Cardiac muscle cell (in vitro differentiated cells and primary cell): ENCODE measurements at regions not wholly inside any gene's neighbourhood (a gene's known extent, or its start where the extent isn't known, plus 50 kb on each side); places are given as distances from the start of the nearest gene placed in this dataset.
"Not testable (repeated sequence)": the region's sequence is repeated elsewhere in the genome, so short reads cannot be mapped to it uniquely, and the experiment has no call there.

Source experiments
- DNase-seq, 2 donors: peaks; one replicate each; pipeline versions ENCODE4 v3.0.0 to v3.0.0-alpha.2; 2010 to 2017; ENCODE audit warnings: low read depth in 1 of 2, low spot score in 1 of 2
- H3K27ac ChIP-seq: fragments of 200-600 bp; sonication (generic); 2 replicates; pipeline ENCODE4 v1.5.1; 2016
- H3K27me3 ChIP-seq: fragments of 200-600 bp; sonication (generic); 2 replicates; pipeline ENCODE4 v1.6.0; 2016; ENCODE audit warnings: control low read depth
- H3K36me3 ChIP-seq: fragments of 200-600 bp; sonication (generic); 2 replicates; pipeline ENCODE4 v1.5.1; 2016; ENCODE audit warnings: control low read depth
- H3K4me1 ChIP-seq: fragments of 200-600 bp; sonication (generic); 2 replicates; pipeline ENCODE4 v1.8.1; 2017; ENCODE audit warnings: low read depth, mild to moderate bottlenecking, mixed run types
- H3K4me3 ChIP-seq: fragments of 200-600 bp; sonication (generic); 2 replicates; pipeline ENCODE4 v1.5.1; 2016; ENCODE audit warnings: mild to moderate bottlenecking
- H3K9me3 ChIP-seq: fragments of 200-600 bp; sonication (generic); 2 replicates; pipeline ENCODE4 v1.5.1; 2017; ENCODE audit warnings: low read depth, mild to moderate bottlenecking, control low read depth
- TF ChIP-seq, protein P1 (sequence below): IDR thresholded peaks from 2 replicates; pipeline ENCODE4 v1.5.1; 2012; ENCODE audit warnings: low read depth, mild to moderate bottlenecking, low read length

DNA sequence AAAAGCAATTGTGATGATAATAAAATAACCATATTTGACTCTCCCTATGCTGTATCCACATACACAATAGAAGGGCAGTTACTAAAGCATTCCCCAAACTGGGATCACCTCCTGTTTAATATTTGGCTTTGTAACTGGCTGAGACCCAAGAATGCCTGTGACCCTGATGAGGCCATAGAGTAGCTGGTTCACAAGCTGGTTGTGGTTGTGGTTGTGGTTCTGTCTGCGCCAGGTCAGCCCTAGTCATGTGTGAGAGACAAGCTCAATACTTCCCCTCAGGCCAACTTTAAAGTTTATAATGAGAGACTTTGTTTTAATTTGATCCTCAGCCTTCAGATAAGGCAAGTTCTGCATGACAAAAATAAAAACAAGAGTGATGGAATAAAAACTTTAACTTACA, 209.9 kb downstream of the PARM1 start:
- TF ChIP-seq, protein P1, sequence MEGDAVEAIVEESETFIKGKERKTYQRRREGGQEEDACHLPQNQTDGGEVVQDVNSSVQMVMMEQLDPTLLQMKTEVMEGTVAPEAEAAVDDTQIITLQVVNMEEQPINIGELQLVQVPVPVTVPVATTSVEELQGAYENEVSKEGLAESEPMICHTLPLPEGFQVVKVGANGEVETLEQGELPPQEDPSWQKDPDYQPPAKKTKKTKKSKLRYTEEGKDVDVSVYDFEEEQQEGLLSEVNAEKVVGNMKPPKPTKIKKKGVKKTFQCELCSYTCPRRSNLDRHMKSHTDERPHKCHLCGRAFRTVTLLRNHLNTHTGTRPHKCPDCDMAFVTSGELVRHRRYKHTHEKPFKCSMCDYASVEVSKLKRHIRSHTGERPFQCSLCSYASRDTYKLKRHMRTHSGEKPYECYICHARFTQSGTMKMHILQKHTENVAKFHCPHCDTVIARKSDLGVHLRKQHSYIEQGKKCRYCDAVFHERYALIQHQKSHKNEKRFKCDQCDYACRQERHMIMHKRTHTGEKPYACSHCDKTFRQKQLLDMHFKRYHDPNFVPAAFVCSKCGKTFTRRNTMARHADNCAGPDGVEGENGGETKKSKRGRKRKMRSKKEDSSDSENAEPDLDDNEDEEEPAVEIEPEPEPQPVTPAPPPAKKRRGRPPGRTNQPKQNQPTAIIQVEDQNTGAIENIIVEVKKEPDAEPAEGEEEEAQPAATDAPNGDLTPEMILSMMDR = no peak
- H3K27ac ChIP-seq = no peak overlapping the region

DNA sequence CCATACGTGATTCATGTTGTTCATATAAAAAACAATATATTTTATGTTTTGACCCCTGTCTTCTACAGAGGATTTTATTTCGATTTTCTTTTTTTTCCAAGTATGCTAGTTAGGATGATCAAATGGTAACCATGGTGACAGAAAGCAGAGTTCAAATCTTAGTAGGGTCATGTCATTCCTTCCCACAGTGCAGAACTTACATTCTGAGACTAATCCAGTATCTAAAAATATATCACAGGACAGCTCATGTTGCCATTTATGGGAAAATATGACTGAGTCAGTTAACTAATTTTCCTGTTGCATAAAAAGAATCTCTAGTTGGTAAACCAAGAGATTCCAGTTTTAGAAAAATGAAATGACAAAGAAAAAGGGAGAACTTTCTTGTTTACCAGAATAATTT, 209.5 kb downstream of the PARM1 start:
- no peak for DNase-seq
- H3K27me3 ChIP-seq = no peaks in the 10 kb centered on the region
- H3K27ac ChIP-seq = no peak overlapping the region
- no peaks in the 10 kb centered on the region for H3K9me3 ChIP-seq
- no peaks in the 10 kb centered on the region for H3K36me3 ChIP-seq
- H3K4me3 ChIP-seq = no peak overlapping the region
- peaks cover 3% of the 10 kb centered on the region for H3K4me1 ChIP-seq
- TF ChIP-seq, protein P1 = no peak

More for the DNA sequence above, 209.9 kb downstream of the PARM1 start:
- no peaks in the 10 kb centered on the region for H3K36me3 ChIP-seq
- peaks cover 3% of the 10 kb centered on the region for H3K4me1 ChIP-seq
- H3K9me3 ChIP-seq = no peaks in the 10 kb centered on the region
- no peak for DNase-seq
- no peak overlapping the region for H3K4me3 ChIP-seq
- H3K27me3 ChIP-seq = no peaks in the 10 kb centered on the region

DNA sequence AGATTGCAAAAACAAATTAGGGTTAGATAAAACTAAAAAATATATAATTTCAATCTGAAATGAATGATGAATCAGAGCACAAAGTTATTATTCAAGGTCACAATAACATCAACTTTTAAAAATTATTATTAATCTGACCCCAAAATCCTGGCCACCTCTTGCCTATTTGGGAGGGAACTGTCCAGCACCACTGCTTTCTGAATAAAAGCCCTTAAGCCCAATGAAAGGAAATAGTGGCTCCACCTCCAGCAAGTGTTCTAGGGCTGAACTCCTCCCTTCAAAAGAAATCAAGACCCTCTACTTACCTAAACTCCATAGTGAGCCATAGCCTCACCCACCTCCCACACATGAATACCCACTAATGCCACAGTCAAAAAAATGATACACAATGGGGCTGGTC, 208.2 kb downstream of the PARM1 start:
- Histone ChIP-seq H3K4me1 (peaks cover under 1% of the 10 kb centered on the region), H3K4me3 (no peak overlapping the region), H3K27me3 (no peaks in the 10 kb centered on the region), H3K36me3 (no peaks in the 10 kb centered on the region), H3K9me3 (no peaks in the 10 kb centered on the region), H3K27ac (no peak overlapping the region)
- TF ChIP-seq, protein P1 = no peak
- peak in 1 of 2 donors; percentile 31 for DNase-seq

DNA sequence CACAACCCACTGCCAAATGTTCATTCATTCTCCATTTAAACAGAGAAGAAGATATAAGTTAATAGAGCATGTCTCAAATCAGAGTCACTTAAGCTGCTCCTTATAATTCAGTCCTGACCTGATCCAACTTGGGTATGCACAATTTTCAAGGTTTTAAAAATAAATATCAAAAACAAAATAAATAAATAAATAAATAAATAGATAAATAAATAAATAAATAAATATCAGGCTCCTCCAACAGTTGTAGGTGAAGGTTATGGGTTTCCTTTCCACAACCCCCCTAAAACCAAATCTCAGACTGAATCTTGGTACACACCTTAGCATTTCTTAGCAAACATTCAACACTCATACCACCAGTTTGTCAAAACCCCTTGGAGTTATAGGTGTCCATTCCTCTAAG, 204.4 kb downstream of the PARM1 start:
- DNase-seq = no peak
- no peaks in the 10 kb centered on the region for H3K4me1 ChIP-seq
- no peak overlapping the region for H3K4me3 ChIP-seq
- H3K9me3 ChIP-seq = no peaks in the 10 kb centered on the region
- no peaks in the 10 kb centered on the region for H3K27me3 ChIP-seq
- TF ChIP-seq, protein P1 = no peak
- no peak overlapping the region for H3K27ac ChIP-seq
- H3K36me3 ChIP-seq = no peaks in the 10 kb centered on the region

DNA sequence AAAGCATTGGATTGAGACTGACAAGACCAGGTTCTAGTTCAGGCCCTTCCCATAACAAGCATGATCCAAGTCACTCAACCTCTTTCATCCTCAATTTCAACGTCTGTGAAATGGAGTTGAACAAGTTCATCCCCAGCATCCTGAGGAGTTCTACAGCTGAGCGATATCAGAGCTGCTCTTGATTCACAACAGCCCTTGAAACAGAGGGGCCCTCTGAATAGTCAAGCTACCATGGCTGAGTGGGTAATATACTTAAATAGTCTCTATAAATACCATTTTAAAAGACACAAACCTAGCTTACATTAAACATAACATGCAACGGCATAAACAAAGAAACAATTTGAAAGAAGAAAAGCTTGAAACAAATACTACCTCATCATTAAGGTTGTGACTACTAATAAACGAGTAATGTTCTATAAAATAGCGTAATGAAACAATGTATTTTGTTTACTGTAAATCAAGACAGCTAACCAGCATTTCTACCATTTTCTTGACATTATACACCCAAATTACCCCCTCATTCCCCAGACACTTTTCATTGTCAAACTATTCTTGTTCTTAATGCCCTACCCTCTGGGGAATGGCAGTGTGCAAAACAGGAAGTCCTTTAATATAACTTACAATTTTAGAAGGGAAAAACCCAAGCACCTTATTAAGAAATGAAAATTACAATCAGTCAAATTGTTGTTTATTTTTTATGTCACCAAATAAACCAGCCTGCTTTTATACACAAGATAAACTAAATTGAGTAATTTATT, 202.3 kb downstream of the PARM1 start:
- no peak for DNase-seq
- TF ChIP-seq, protein P1 = no peak
- no peak overlapping the region for H3K27ac ChIP-seq
- H3K9me3 ChIP-seq = no peaks in the 10 kb centered on the region
- H3K4me3 ChIP-seq = no peak overlapping the region
- H3K4me1 ChIP-seq = no peaks in the 10 kb centered on the region
- no peaks in the 10 kb centered on the region for H3K36me3 ChIP-seq
- H3K27me3 ChIP-seq = no peaks in the 10 kb centered on the region

DNA sequence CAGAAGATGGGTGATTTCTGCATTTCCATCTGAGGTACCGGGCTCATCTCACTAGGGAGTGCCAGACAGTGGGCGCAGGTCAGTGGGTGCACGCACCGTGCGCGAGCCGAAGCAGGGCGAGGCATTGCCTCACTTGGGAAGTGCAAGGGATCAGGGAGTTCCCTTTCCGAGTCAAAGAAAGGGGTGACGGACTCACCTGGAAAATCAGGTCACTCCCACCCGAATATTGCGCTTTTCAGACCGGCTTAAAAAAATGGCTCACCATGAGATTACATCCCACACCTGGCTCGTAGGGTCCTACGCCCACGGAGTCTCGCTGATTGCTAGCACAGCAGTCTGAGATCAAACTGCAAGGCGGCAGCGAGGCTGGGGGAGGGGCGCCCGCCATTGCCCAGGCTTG, 194.0 kb downstream of the PARM1 start:
- not testable (repeated sequence) for H3K9me3 ChIP-seq, H3K27me3 ChIP-seq, DNase-seq, H3K4me1 ChIP-seq, H3K4me3 ChIP-seq, H3K36me3 ChIP-seq, H3K27ac ChIP-seq
